GM19023 (cell line): ENCODE measurements at regions not wholly inside any gene's neighbourhood (a gene's known extent, or its start where the extent isn't known, plus 50 kb on each side); places are given as distances from the start of the nearest gene placed in this dataset.
A peak's percentile ranks its signal among the peaks of the same experiment; 100 is the strongest.

Source experiments
- ATAC-seq: cut with Tn5 transposase; IDR thresholded peaks from one replicate; pipeline ENCODE4 v1.9.1; 2021; ENCODE audit warnings: mild to moderate bottlenecking, moderate library complexity; ENCODE audit not compliant: unreplicated experiment

DNA sequence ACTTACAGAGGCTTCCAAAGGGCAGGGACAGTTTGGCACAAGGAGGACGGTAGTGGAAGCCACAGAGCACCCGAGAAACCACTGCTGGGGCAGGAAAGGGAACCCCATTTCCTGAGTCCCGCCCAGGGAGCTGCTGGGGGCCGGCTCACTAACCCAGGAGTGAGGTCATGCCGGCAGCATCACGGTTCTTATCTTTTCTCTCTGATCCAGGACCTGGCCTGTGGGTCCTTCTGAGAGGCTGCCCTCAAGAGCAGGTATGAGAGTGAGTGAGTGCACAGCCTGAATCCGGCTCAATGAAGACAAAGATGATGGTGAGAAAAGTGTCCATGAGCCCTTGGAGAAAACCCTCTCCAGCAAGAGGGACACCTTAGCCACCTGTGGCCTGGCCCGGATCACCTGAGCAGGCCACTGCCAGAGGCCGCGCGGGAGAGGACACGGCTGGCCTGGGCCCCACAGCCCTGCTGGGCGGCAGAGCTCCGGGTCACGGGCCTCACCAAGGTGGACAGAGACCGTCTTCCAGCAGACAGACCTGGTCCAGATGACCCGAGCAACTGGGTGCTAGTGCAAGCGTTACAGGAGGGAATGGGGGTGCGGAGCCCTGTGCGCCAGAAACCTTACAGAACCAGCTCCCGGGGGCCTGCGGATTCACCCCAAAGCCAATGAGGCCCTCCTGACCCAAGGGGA lies 94.9 kb downstream of the RIPK4 start:
- no peak for ATAC-seq

DNA sequence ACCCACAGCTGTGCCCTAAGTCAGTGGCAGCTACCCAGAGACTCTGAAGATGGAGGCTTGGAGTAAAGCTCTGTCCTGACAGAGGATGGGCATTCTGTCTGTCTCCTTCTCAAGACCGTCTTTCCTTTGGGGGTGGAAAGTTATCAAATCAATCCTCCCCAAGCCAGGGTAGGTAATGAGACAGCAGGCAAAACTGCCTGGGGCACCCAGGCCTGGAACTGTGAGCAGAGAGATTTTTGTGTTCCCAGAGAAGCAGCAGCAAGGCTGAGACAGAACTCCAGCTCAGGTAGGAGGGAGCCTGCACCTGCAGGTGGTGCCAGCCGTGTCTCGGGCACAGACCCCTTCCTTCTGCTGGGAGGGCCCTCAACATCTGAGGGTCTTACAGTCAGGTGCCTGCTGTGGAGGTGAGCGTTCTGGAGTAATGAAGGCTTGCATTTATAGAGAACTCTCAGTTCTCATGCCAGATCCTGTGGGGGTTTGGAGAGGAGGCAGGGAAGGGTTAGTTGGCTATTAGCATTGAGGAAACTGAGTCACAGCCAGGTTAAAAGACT lies 95.6 kb downstream of the RIPK4 start:
- ATAC-seq = no peak

DNA sequence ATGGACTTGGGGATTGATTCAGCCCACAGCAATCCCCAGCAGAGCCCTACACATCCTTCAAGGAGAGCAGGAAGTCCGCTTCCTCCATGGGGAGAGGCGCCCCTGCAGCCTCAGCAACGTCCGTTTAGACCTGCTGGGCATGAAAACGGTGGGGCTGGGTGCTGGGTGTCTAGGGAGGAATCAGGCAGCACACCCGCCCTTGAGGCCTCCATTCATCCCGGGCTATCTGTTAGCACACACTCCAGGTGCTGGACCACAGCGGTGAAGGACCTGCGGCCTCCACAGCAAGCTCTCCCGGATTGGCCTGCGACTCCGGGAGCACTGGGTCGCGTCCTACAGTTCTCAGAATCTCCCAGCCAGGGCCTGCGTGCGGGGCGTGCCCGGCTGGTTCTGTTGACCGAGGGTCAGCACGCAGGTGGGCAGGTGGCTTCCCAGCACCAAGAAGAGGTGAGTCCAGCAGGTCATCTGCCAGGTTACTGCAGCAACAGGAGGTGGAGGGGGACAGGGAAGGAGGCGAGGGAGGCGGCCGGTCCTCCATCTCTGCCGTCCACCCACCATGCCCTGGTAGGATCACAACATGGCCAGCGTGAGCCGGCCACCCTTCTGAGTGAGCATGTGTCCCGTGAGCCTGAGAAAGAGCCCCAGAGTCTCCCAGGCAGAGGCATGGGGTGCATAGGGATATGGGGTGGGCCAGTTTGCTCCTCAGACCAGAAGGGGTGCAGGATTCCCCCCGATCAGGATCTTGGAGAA lies 96.6 kb downstream of the RIPK4 start:
- no peak for ATAC-seq

DNA sequence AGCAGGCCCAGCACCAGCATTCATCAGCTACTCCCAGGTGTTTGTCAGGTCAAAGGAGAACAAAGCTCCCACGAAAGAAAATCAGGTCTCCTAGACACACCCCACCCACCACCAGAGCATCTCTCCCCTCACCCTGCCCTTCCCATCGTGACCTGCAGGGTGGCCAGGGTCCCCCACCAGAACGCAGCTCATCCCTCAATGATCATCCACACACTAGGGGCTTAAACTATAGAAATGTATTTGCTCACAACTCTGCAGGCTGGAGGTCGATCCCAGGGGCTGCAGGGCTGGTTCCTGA lies 97.4 kb downstream of the RIPK4 start:
- no peak for ATAC-seq

DNA sequence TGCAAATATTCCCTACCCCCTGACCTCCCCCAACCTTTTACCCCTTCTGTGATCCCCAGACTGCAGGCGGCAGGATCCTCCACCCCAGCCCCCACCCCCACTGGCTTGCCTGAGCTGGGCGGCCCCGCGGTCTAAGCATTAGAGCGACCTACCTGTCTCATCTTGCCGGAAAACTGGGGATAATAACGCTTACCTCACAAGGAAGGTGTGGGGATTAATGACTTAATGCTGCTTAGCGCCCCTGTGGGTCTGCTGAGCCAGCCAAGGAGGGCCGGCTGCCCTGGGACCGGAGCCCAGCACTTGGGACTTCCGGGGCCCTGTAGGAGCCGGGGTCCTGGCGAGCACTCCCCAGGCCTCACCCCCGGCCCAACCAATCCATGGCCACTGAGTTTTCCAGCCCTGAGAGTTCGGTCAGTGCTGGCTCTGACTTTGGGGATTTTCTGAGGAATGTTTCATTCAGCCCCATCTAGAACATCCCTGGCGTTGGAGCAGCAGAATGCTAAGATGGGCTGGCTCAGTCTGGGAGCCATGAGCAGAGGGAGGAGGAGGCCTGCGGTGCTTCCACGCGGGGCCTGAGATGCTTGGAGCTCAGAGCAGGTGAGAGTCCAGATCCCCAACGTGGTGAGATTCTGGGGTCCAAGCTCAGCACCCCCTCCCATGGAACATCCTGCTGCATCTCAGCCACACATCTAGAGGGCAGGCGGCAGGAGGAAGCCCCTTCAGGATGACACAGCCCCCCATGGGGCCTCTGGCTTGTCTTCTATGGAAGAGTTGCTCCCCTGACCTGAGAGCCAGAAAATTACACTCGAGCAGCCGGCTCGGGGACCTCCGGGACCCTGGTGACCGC lies 97.9 kb downstream of the RIPK4 start:
- no peak for ATAC-seq

DNA sequence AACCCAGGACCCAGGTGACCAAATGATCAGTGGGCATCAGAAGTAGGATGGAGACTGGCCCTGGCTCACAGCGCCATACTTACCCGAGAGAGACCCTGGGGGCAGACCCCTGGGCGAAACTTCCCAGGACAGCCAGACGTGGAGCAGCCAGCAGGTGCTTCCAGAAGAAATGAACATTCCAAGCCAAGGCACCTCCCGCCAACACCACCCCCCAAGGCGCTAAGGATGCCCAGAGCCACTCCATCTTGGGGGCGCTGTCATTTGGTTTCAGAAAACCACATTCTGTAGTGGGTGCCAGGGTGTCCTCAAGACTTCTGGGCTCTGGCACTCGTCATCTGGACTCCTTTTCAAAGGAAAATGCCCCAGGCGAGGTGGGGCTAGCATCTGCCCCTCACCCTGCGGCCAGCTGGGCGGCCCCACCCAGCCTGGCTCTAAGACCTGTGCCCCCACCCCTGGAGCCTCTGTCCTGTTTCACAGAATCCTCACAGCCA lies 98.8 kb downstream of the RIPK4 start:
- ATAC-seq = no peak

DNA sequence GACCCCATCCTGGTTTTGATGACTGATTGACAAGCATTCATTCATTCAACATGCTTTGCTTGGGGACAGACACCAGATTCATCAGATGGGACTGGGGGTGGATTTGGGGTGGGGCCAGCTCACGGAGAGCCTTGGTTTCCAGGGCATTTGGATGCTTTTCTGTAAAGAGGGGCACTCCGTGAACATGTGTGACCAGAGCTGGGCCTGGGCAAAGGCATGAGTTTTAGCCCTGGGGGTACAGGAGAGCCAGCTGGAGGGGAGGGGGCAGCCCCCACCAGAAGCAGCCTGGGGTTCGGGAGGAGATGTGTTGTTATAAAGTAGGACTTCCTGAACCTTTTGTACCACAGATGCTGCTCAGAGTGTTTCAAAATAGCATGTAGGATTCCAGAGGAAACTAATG lies 99.7 kb downstream of the RIPK4 start:
- ATAC-seq = no peak

DNA sequence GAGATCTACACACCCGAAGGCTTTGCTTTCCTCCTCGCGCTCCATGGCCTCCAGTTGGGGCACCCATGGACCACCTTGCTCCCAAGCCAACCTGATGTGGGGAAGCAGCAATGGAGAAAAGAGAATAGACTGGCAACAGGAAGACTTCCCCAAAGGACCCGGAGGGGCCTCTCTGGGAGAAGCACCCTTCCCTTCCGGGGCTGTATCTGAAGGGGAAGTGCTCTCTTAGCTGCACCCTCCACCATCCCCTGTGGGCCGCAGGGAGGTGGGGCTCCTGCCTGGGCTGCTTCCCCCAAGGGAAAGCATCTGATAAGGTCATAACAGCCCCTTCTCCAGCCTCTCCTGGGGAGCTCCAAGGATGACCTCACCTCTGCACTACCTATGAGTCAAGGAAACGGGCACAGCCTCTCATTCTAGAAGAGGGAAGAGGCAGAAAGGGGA lies 100.2 kb downstream of the RIPK4 start:
- no peak for ATAC-seq

DNA sequence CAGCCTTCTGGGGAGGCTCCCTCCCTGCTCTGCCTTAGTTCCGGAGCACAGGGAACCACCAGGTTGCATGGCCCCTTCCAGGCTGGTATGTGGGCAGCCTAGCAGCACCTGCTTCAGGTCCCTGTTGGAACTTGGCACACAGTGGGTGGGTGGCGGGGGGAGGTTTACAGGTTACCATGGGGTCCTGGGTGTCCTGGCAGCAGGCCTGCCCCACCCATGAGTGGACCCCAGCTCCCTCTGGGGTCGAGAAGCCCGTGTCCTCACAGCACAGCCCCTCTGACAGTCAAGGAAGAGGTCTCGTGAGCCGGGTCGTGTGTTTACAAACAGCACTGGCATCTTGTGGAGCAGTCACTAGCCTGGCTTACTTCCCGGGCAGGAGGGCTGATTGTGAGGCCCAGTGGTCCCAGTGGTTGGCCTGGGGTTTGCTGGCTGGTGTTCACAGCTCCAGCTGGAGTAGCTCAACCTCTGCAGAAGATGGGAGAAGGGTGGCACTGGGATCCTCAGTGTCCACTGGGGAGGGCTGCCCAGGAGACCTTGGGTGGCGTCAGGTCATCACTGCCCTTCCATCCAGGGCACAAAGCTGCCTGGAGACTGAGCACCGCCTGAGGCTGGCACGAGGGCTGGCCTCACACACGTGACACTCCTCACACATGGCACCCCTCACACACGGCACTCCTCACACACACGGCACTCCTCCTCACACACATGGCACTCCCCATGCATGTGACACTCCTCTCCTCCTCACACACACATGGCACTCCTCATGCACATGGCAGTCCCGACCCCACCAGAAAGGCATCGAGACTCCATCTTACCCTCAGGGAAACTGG lies 100.9 kb downstream of the RIPK4 start:
- no peak for ATAC-seq

DNA sequence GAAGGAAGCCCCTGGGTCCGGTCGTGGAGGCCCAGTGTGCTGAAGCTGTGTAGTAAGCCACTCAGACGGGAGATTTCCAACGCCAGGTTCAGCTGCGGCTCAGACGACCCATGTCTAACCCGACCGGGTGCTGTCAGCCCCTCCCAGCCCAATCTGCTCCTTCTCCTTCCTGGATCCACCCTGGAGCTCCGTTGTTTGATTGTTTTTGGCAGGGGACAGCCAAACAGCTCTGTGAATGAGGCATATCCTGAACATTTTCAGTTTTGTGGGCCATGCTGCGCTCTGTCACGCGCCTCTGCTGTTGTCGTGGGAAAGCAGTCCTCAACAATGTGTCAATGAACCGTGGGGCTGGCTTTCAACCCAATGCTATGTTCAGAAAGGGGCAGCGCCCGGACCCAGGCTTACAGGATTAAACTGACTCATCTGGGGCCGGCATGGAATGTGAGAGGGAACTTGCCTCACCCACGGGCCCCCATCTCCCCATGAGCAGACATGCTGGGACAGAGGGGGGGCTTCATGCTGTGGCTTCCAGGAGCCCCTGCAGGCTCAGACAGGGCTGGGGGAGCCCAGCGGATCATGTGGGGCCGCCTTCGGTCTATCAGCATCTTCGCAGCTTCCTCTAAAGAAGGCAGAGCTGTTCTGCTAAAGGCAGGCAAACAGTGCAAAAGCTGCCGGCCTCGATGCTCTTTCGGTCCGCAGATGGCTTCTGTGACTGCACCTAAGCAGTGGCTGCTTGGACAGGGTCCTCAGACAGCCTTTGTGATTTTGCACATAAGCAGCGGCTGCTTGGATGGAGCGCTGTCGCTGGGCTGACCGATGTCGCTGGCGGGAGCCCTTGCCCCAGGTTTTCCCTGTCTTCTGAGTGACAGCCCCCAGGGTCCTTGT lies 101.7 kb downstream of the RIPK4 start:
- no peak for ATAC-seq

DNA sequence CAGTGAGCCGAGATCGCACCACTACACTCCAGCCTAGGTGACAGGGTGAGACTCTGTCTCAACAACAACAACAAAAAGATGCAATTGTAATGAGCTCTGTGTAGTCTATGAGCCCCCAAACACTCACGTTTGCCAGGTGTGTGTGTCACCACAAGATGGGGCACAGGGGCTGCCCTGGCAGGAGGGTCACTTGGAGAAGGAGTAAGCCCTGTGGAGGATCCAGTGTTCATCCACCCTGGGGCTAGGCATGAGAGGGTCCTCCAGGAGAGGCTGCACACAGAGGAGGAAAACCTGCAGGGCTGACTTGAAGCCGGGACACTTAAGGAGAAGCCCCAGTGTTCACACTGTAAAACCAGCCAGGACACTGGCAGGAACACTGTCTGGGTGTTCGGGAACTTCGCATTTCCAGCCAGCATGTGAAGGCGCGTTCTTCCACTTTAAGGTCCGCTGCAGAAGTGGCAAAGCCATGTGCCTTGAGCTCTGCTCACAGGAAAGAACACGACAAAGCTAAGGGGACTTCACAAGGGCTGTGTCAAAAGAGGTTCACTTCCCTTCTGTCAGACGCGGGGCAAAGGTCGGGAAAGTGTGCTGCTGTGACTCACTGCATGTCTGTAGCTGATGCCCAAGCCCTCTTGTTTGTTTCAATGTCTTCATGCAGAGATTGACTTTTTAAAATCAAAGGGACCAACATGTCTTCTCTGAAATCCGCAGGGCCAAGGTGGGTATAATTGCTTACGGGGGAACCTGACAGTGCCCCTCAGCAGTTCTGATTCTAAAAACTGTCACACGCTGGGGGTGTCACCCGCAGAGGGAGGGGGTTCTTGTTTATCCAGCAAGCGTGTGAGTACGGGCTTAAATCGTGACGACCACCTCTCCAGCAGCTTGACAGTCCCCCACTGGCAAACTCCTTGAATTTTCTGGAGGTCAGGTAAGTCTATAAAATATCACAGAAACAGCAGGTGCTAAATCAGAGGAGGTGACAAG lies 102.8 kb downstream of the RIPK4 start:
- ATAC-seq = peak; percentile 82

DNA sequence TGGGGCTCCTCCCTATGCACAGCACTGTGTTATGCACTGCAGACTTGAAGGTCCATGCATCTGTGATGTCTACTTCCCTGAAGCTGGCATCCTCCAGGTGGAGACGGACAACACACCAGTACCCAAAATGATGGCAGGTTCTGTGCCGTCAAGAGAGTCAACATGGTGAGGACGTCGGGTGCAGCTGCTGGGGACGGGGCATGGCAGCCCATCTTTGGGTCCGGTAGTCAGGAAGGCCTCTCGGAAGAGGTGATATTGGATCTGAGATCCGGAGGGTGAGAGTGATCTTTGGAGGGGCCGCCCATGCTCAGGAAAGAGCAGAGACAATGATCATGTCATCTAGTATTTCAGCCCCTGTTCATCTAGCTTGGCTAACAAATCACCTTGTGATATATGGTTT lies 104.1 kb downstream of the RIPK4 start:
- ATAC-seq = no peak

DNA sequence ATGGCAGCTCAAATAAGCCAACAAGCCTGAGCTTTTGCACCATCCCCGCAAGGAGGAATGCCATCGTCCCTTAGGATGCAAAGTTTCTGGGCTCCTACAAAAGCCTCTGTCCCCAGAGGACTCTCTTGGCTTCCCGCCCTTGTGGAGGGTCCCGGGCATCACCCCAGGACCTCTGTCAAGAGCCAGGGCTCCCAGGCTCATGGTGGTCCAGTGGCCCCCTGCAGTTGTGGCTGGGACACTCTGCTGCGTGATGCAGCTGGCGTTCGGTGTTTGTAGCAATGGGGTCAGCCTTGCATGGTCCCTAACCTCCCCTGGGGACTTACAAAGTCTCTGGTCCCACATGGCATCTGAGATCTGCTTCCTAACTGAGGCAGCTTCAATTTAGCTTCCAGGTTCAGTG lies 104.7 kb downstream of the RIPK4 start:
- ATAC-seq = no peak

DNA sequence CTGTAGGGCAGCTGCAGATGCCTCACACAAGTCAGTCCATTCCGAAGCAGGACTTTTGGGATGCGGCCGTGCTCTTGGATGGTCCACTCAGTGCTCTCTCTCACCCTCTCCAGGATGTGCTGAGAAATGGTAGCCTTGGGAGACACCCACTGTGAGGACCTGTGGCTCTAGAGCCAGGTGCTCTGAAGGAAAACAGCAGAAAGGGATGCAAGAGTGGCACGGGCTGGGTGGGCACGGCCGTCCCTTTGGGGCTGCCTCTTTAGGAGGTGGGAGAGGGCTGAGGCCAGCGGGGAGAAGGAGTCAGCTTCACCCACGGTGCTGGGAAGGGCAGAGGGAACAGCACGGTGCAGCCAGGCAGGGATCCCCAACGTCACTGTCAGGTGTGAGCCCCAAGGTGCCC lies 106.1 kb downstream of the RIPK4 start:
- ATAC-seq = no peak

DNA sequence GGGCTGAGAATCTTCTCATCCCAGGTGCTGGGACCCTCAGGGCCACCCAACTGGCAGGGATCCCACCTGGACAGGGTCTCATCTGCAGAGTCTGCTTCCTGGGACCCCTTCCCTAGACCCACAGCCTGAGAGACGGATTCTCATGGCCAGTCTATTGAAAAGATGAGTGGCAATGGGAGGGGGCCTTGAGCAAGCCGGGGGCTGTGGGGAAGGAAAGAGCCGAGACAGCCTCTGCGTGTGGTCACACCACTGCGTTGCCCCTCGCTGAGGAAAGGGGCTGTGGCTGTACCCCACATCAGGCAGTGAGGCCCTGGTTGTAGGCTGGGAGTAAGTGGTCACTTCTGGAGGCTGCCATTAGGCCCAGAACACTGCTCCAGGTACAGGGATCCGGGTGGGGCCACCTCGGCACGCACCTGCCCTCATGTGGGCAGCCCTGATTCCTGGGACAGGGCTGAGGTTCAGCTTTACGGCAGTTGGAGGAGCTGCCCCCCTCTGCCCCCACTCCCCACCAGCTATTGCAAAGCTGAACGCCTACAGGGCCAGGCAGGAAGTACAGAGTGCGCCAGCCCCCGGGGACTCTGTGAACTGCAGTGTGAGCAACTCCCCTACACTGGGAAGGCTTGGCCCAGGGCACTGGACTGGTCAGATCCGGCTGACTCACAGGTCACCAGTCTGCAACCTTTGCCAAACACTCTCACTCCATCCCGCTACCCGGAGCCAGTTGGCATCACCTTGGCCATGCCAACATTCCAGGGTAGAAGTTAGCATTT lies 106.9 kb downstream of the RIPK4 start:
- no peak for ATAC-seq

DNA sequence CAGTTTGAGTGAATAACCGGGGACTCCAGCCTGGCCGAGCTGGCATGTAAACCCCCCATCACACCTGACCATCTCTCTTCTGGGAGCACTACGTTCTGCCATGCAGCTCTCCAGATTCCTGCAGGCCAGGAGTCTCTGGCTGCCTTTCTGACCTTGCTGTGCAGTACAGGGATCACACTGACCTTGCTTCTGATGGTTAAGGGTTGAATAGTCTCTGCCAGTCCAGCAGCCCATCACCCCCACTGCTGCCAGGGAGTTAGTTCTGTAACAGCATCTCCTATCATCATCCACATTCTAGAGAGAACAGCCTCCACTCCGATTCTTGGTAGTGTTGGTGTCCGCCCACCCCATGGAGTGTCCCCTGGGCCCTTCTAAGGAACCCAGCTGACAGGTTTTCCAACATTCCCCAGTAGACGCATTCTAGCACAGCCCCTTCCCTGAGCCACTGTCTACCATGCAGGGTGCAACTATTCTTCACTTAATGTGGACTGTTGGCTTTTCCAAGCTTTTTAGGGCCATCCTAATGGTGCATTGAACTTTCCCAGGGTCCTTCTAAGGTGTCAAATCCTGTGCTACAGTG lies 109.8 kb downstream of the RIPK4 start:
- ATAC-seq = no peak

DNA sequence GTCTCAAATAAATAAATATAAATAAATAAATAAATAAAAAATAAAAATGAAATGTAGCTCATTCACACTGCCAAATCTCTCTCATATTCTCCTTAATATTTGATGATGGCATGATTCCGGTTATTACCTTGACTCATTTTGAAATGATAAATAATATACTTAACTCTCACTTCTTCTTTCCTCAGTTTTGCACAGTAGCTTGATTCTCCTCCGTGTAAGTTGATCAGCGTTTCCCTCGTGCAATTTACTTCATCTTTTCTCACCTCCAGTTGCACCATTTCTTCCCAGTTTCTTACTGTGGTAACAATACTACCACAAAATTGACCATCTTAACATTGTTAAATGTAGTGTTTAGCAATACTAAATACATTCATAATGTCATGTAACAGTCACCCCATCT lies 111.6 kb downstream of the RIPK4 start:
- ATAC-seq = no peak
